Fibroblast of villous mesenchyme (primary cell): ENCODE measurements at regions not wholly inside any gene's neighbourhood (a gene's known extent, or its start where the extent isn't known, plus 50 kb on each side); places are given as distances from the start of the nearest gene placed in this dataset.

Source experiments
- DNase-seq: peaks from one replicate; pipeline ENCODE4 v3.0.0-alpha.2; 2010; ENCODE audit warnings: low read depth
- H3K4me3 ChIP-seq: 2 replicates; pipeline ENCODE4 v1.5.1; 2011; ENCODE audit warnings: low read depth, mild to moderate bottlenecking, low read length
- TF ChIP-seq, protein P1 (sequence below): IDR thresholded peaks from 2 replicates; pipeline ENCODE4 v1.5.1; 2012; ENCODE audit warnings: low read depth, mild to moderate bottlenecking, low read length; ENCODE audit not compliant: insufficient read depth

DNA sequence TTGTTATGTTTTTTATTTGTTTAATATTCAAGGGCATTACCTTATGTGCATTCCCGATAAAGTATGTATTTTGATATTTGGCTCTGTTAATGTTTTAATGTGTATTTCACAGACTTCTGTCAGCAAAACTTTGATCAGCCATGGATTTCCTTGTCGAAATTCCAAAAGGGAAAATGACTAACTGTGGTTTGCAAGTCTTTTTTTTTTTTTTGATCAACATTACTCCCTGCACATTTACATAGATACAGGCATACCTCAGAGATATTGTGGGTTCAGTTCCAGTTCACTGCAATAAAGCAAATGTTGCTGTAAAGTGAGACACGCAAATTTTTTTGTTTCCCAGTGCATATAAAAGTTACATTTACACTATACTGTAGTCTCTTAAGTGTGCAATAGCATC lies 351.9 kb downstream of the CXCL12 start:
- H3K4me3 ChIP-seq: no peak overlapping the region
- DNase-seq: peak; percentile 3
- TF ChIP-seq, protein P1, sequence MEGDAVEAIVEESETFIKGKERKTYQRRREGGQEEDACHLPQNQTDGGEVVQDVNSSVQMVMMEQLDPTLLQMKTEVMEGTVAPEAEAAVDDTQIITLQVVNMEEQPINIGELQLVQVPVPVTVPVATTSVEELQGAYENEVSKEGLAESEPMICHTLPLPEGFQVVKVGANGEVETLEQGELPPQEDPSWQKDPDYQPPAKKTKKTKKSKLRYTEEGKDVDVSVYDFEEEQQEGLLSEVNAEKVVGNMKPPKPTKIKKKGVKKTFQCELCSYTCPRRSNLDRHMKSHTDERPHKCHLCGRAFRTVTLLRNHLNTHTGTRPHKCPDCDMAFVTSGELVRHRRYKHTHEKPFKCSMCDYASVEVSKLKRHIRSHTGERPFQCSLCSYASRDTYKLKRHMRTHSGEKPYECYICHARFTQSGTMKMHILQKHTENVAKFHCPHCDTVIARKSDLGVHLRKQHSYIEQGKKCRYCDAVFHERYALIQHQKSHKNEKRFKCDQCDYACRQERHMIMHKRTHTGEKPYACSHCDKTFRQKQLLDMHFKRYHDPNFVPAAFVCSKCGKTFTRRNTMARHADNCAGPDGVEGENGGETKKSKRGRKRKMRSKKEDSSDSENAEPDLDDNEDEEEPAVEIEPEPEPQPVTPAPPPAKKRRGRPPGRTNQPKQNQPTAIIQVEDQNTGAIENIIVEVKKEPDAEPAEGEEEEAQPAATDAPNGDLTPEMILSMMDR: no peak

DNA sequence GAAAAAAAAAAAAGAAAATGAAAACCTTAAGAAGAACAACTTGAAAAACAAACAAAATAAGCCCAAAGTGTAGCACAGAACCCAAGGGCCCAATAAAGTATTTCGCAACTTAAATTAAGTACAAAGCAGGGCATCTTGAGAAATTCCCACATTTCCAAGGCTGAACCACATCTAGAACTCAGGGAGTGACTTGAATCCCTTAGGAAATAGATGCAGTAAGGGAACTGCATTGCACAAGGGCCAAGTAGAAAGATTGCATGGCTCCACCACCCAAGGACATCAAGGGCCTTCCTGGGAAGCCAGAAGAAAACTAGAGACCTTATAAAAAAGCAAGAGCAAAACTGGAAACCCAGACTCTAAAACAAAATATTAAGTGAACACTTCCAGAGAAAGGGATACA lies 352.7 kb downstream of the CXCL12 start:
- DNase-seq: peak; percentile 9

DNA sequence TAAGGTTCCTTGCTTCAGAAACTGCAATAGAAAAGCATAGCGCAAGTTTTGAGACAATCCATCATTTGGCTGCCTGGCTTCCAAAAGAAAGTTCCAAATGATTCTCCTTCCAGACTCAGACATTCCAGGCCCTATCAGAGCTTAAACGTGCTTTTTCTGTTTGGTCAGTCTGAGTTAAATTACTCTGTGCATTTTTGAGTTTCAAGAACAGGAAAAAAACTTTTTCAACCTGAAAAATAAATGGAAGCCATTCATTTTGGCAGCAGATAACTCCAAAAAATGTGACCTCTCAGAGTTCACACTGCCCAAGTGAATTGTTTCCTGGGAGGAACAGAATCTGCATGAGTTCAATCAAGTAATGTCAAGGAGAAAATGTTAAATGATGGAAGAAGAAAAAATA lies 354.2 kb downstream of the CXCL12 start:
- H3K4me3 ChIP-seq: no peak overlapping the region
- TF ChIP-seq, protein P1: no peak
- DNase-seq: no peak

More for the DNA sequence above, 352.7 kb downstream of the CXCL12 start:
- no peak overlapping the region for H3K4me3 ChIP-seq
- TF ChIP-seq, protein P1: no peak

DNA sequence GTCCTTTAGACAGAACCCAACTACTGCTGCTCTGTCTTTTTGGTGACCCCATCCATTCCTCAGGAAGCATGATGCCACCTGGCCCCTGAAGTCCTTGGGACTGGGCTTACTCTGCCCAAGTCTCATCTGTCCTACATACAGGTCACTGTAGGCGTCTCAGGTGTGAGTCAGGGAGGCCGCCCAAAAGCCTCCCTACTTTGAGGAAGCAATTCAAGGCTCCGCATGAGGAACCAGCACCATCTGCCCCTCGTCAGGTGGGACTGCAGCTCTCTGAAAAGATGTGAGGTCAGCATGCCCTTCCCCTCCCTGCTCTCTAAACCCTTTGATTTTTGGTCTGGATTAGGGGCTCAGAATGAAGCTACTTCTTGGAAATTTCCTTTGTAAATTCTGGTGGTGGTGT lies 354.8 kb downstream of the CXCL12 start:
- H3K4me3 ChIP-seq: no peak overlapping the region
- DNase-seq: no peak
- TF ChIP-seq, protein P1: peak; percentile 22

DNA sequence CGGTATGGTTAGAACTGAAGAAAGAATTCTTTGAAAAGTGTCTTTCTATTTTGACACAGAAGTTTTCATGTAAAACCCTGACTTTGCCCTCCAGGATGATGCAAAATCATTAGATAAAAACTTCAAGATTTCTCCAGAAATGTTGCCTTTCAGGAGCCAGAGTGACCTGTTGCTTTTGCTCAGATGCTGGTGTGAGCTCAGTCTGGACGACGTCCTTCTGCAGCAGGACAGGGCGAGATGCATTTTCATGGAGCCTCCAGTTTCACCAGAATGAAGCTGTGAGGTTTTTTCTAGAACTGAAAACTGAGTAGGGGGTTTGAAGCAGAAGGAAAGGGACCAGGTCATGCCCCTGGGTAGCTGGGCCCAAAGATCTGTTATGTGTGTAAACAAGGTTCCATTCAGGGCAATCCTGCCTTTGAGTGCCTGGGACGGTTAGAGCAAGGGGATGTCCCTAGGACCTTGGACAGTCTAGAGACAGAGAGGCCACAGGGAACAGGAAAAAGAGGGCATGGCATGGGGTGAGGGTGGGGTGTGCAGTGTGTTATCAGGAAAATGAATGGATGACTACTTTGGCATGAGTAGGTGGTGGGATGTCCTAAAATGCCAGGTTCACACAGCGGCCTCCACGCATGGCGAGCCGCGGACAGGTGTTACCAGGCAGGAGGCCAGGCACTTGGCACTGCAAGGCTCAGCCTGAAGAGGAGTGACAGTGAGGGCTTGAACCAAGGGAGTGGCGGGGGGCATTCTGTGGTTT lies 356.3 kb downstream of the CXCL12 start:
- no peak for DNase-seq
- TF ChIP-seq, protein P1: no peak
- H3K4me3 ChIP-seq: no peak overlapping the region

DNA sequence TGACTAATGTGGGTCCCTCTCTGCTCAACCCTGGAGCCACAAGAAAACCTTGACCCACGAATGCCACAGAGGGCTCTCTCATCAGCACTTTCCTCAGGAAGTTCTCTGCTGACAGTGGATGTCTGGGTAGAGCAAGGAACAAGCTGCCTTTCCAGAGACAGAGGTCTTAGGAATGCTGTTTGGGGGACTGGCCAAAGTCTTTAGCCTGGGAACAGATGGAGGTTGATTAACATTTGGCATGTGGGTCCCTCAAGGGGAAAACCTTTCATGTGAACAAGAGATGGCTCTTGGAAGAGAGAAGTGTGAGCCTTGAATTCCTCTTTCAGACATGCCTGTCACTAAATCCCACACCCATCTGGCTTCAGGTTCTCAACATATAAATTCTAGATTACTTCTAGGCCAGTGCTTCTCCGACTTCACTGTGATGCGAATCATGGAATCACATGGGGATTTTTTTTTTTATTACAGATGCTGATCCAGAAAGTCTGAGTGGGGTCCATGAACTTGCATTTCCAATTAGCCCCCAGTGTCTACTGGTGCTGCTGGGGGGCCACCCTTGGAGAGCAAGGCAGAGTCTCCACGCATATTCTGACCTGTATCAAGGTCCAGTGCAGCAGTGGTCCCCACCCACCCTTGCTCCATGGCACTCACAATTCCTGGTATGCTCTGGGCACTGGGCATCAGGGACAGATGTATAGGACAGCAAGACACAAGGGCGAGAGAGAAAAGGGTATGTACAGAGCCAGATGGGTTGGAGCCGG lies 360.4 kb downstream of the CXCL12 start:
- H3K4me3 ChIP-seq: no peak overlapping the region
- TF ChIP-seq, protein P1: no peak
- DNase-seq: no peak
